ENCODE measurements at regions not wholly inside any gene's neighbourhood (a gene's known extent, or its start where the extent isn't known, plus 50 kb on each side); places are given as distances from the start of the nearest gene placed in this dataset.

DNA sequence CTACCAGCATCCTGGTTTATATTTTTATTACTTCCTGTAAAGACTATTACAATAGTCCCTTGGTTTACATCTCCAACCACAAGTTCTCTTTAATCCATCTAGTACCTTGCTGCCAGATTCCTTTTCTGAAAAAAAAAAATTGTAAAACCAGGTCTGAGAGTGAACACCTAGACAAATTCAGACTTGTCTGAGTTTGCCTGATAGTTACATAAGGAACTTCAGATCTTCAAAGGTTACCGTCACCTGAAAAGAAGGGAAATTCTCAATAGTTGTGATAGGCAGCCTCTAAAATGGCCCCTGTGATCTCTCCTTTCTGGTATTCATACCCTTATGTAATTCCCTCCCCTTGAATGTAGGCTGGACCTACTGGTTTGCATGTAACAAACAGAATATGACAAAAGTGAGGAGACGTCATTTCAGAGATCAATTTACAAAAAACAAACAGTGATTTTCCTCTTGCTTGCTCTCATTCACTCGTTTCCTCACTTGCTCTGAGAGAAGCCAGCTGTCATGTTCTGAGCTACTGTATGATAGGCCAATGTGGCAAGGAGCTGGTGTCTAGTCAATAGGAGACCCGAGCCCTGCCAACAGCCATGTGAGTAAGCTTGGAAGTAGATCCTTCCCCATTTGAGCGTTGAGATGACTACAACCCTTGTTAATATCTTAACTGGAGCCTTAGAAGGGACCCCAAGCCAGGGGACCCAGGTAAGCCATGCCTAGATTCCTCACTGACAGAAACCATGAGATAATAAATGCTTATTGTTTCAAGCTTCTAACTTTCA, 110.9 kb upstream of the LSM8 start:
- H3K9me3 ChIP-seq (ENCODE audit: insufficient read depth, low read length): no peaks in the 10 kb centered on the region
- H3K9me2 ChIP-seq (replicated peaks; ENCODE audit: insufficient read depth, low read length): no peaks in the 10 kb centered on the region
- no peak for TF ChIP-seq EZH2phosphoT487 (conservative IDR thresholded peaks at IDR 0.05; ENCODE audit: low read length)
- TF ChIP-seq, protein P1, sequence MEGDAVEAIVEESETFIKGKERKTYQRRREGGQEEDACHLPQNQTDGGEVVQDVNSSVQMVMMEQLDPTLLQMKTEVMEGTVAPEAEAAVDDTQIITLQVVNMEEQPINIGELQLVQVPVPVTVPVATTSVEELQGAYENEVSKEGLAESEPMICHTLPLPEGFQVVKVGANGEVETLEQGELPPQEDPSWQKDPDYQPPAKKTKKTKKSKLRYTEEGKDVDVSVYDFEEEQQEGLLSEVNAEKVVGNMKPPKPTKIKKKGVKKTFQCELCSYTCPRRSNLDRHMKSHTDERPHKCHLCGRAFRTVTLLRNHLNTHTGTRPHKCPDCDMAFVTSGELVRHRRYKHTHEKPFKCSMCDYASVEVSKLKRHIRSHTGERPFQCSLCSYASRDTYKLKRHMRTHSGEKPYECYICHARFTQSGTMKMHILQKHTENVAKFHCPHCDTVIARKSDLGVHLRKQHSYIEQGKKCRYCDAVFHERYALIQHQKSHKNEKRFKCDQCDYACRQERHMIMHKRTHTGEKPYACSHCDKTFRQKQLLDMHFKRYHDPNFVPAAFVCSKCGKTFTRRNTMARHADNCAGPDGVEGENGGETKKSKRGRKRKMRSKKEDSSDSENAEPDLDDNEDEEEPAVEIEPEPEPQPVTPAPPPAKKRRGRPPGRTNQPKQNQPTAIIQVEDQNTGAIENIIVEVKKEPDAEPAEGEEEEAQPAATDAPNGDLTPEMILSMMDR (IDR thresholded peaks at IDR 0.05; ENCODE audit: insufficient read depth, low read length, poor library complexity, severe bottlenecking): no peak
- no peaks in the 10 kb centered on the region for H3K79me2 ChIP-seq (ENCODE audit: insufficient read depth, low read length)
- H4K20me1 ChIP-seq (ENCODE audit: low read depth, low read length): no peaks in the 10 kb centered on the region
- no peaks in the 10 kb centered on the region for H3K36me3 ChIP-seq (ENCODE audit: low read length)
- no peak overlapping the region for H3K9ac ChIP-seq (ENCODE audit: low read length)
- no peaks in the 10 kb centered on the region for H3K27me3 ChIP-seq (ENCODE audit: low read length)
- H3K4me3 ChIP-seq (ENCODE audit: insufficient read depth, low read length, poor library complexity, severe bottlenecking): no peak overlapping the region
- H2AFZ ChIP-seq (ENCODE audit: low read depth, low read length, severe bottlenecking): no peak overlapping the region
- H3K4me2 ChIP-seq (ENCODE audit: low read depth, low read length, poor library complexity, severe bottlenecking): no peak overlapping the region
- no peak overlapping the region for H3K27ac ChIP-seq (ENCODE audit: low read depth, low read length)
- H3F3A ChIP-seq (ENCODE audit: insufficient read depth): no peaks in the 10 kb centered on the region

DNA sequence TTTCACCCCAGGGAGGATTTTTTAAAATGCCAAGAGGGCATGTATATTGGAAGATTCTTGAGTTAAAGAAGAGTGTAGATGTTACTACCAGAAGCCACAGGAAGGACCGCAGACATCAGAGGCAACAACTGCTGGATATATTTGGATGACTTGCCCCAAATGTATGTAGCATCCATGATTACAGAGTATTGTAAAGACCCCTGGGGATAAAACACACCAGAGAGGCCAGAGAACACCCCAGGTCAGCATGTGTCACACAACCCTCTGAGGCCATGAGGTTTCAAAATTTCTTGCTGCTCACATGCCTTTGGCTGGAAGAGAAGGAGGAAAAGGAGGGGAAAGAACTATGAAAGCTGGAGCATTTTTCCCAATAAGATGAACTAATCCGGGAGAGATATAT, 108.0 kb upstream of the LSM8 start:
- Histone ChIP-seq H3K27ac (ENCODE audit: low read depth, low read length) (no peak overlapping the region), H3K4me3 (ENCODE audit: insufficient read depth, low read length, poor library complexity, severe bottlenecking) (no peak overlapping the region), H4K20me1 (ENCODE audit: low read depth, low read length) (no peaks in the 10 kb centered on the region), H3K9me3 (ENCODE audit: insufficient read depth, low read length) (no peaks in the 10 kb centered on the region), H3K27me3 (ENCODE audit: low read length) (no peaks in the 10 kb centered on the region), H3K9me2 (replicated peaks; ENCODE audit: insufficient read depth, low read length) (no peaks in the 10 kb centered on the region), H3K9ac (ENCODE audit: low read length) (no peak overlapping the region), H3K79me2 (ENCODE audit: insufficient read depth, low read length) (no peaks in the 10 kb centered on the region), H2AFZ (ENCODE audit: low read depth, low read length, severe bottlenecking) (no peak overlapping the region), H3K36me3 (ENCODE audit: low read length) (no peaks in the 10 kb centered on the region), H3F3A (ENCODE audit: insufficient read depth) (no peaks in the 10 kb centered on the region), H3K4me2 (ENCODE audit: low read depth, low read length, poor library complexity, severe bottlenecking) (no peak overlapping the region)
- TF ChIP-seq, protein P1 (IDR thresholded peaks at IDR 0.05; ENCODE audit: insufficient read depth, low read length, poor library complexity, severe bottlenecking): no peak
- TF ChIP-seq EZH2phosphoT487 (conservative IDR thresholded peaks at IDR 0.05; ENCODE audit: low read length): no peak

DNA sequence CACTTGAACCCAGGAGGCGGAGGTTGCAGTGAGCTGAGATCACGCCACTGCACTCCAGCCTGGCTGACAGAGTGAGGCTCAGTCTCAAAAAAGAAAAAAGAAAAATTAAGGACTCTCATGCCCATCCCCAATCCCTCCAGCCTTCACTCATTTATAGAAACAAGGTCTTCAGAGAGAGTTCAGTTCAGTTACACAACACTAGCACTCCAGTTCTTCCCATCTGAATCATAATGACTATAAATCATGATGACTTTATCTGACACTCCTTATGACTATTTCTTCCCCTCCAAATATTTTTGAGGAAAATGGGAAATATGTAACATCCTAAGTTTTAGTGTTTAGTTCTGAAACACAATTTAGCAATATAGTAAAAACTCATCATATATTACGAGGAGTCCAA, 107.4 kb upstream of the LSM8 start:
- H3K9me2 ChIP-seq (replicated peaks; ENCODE audit: insufficient read depth, low read length): no peaks in the 10 kb centered on the region
- no peak overlapping the region for H2AFZ ChIP-seq (ENCODE audit: low read depth, low read length, severe bottlenecking)
- no peaks in the 10 kb centered on the region for H4K20me1 ChIP-seq (ENCODE audit: low read depth, low read length)

More for the DNA sequence above, 107.4 kb upstream of the LSM8 start:
- no peaks in the 10 kb centered on the region for H3K79me2 ChIP-seq (ENCODE audit: insufficient read depth, low read length)
- H3K9me3 ChIP-seq (ENCODE audit: insufficient read depth, low read length): no peaks in the 10 kb centered on the region
- no peaks in the 10 kb centered on the region for H3F3A ChIP-seq (ENCODE audit: insufficient read depth)
- H3K27me3 ChIP-seq (ENCODE audit: low read length): no peaks in the 10 kb centered on the region
- H3K27ac ChIP-seq (ENCODE audit: low read depth, low read length): no peak overlapping the region
- TF ChIP-seq, protein P1 (IDR thresholded peaks at IDR 0.05; ENCODE audit: insufficient read depth, low read length, poor library complexity, severe bottlenecking): no peak
- no peak for TF ChIP-seq EZH2phosphoT487 (conservative IDR thresholded peaks at IDR 0.05; ENCODE audit: low read length)
- no peak overlapping the region for H3K4me2 ChIP-seq (ENCODE audit: low read depth, low read length, poor library complexity, severe bottlenecking)
- no peak overlapping the region for H3K9ac ChIP-seq (ENCODE audit: low read length)
- H3K36me3 ChIP-seq (ENCODE audit: low read length): no peaks in the 10 kb centered on the region
- H3K4me3 ChIP-seq (ENCODE audit: insufficient read depth, low read length, poor library complexity, severe bottlenecking): no peak overlapping the region
